Ovary (tissue), 3 donors: ENCODE measurements at regions not wholly inside any gene's neighbourhood (a gene's known extent, or its start where the extent isn't known, plus 50 kb on each side); places are given as distances from the start of the nearest gene placed in this dataset.

Experiments
- CTCF ChIP-seq, 3 donors: fragments of 450-650 bp in 2 of 3; fragments of 200-600 bp in 1 of 3; IDR thresholded peaks; one replicate each; pipeline versions ENCODE4 v1.5.1 to v1.8.0; 2016 to 2022; ENCODE audit warnings: antibody characterized with exemption in 3 of 3, mild to moderate bottlenecking in 1 of 3
- POLR2A ChIP-seq: fragments of 450-650 bp; IDR thresholded peaks from one replicate; pipeline ENCODE4 v1.6.1; 2017; ENCODE audit warnings: antibody characterized with exemption, mild to moderate bottlenecking, moderate library complexity
- donor health status: DM: no; HTN: no; CAD: no.

GRCh38 chr3:96101006-96101560 lies 713.3 kb upstream of the EPHA6 start:
- TF ChIP-seq CTCF (IDR thresholded peaks at IDR 0.05): no peak
- TF ChIP-seq POLR2A: no peak
